GM20431 (cell line): ENCODE measurements at regions not wholly inside any gene's neighbourhood (a gene's known extent, or its start where the extent isn't known, plus 50 kb on each side); places are given as distances from the start of the nearest gene placed in this dataset.

Experiments used
- in situ Hi-C: fragments of 300-500 bp; cut with MseI, MboI; formaldehyde crosslinking; loops from one replicate; pipeline ENCODE4 v1.15.0; 2020; ENCODE audit warnings: low sequenced_read_pairs; ENCODE audit not compliant: unreplicated experiment

GRCh38 chr20:52379723-52380336, 188.3 kb upstream of the ZFP64 start:
- in situ Hi-C loops, result loop anchor here (25.0 kb wide), 1 partner anchor 243 kb away; no protein-coding TSS in a partner anchor

- in situ Hi-C loops, result no loop called here
Measured at GRCh38 chr20:52372169-52372568, 180.6 kb upstream of the ZFP64 start.

GRCh38 chr20:52365688-52366087, 174.1 kb upstream of the ZFP64 start:
- in situ Hi-C loops, result no loop called here

GRCh38 chr20:52364405-52364804, 172.8 kb upstream of the ZFP64 start:
- in situ Hi-C loops, result no loop called here

GRCh38 chr20:52361650-52362049, 170.1 kb upstream of the ZFP64 start:
- in situ Hi-C loops, result no loop called here

GRCh38 chr20:52349806-52350205, 158.2 kb upstream of the ZFP64 start:
- in situ Hi-C loops, result no loop called here

GRCh38 chr20:52348434-52348833, 156.9 kb upstream of the ZFP64 start:
- in situ Hi-C loops, result no loop called here

GRCh38 chr20:52346797-52347196, 155.2 kb upstream of the ZFP64 start:
- in situ Hi-C loops, result no loop called here

- in situ Hi-C loops, result no loop called here
Measured at GRCh38 chr20:52342913-52343312, 151.3 kb upstream of the ZFP64 start.

GRCh38 chr20:52340036-52340634, 148.6 kb upstream of the ZFP64 start:
- in situ Hi-C loops, result no loop called here

GRCh38 chr20:52332649-52333250, 141.2 kb upstream of the ZFP64 start:
- in situ Hi-C loops, result no loop called here

- in situ Hi-C loops, result no loop called here
Measured at GRCh38 chr20:52332230-52332629, 140.7 kb upstream of the ZFP64 start.

- in situ Hi-C loops, result no loop called here
Measured at GRCh38 chr20:52331655-52332054, 140.1 kb upstream of the ZFP64 start.

GRCh38 chr20:52321396-52321795, 129.8 kb upstream of the ZFP64 start:
- in situ Hi-C loops, result no loop called here

GRCh38 chr20:52318651-52319050, 127.1 kb upstream of the ZFP64 start:
- in situ Hi-C loops, result no loop called here

GRCh38 chr20:52313341-52313963, 121.9 kb upstream of the ZFP64 start:
- in situ Hi-C loops, result no loop called here

- in situ Hi-C loops, result no loop called here
Measured at GRCh38 chr20:52312132-52312729, 120.7 kb upstream of the ZFP64 start.

- in situ Hi-C loops, result no loop called here
Measured at GRCh38 chr20:52311209-52311794, 119.7 kb upstream of the ZFP64 start.

- in situ Hi-C loops, result no loop called here
Measured at GRCh38 chr20:52309181-52309580, 117.6 kb upstream of the ZFP64 start.

- in situ Hi-C loops, result no loop called here
Measured at GRCh38 chr20:52306477-52306876, 114.9 kb upstream of the ZFP64 start.
